SK-N-MC (cell line): ENCODE measurements at regions not wholly inside any gene's neighbourhood (a gene's known extent, or its start where the extent isn't known, plus 50 kb on each side); places are given as distances from the start of the nearest gene placed in this dataset.

Source experiments
- DNase-seq: peaks from one replicate; pipeline ENCODE4 v3.0.0-alpha.2; 2011; ENCODE audit warnings: low read depth, low spot score
- H3K27ac ChIP-seq: fragments of 200-600 bp; sonication (generic); 2 replicates; pipeline ENCODE4 v1.5.1; 2016; ENCODE audit warnings: mixed run types
- H3K36me3 ChIP-seq: fragments of 200-600 bp; sonication (generic); 2 replicates; pipeline ENCODE4 v1.6.1; 2017; ENCODE audit warnings: antibody characterized with exemption, low read length, mixed read lengths; ENCODE audit not compliant: insufficient read depth
- H3K4me3 ChIP-seq: fragments of 200-600 bp; sonication (generic); 2 replicates; pipeline ENCODE4 v1.5.1; 2016
- H3K9ac ChIP-seq: fragments of 200-600 bp; sonication (generic); 2 replicates; pipeline ENCODE4 v1.8.0; 2017; ENCODE audit warnings: mixed run types, mixed read lengths; ENCODE audit not compliant: insufficient read length
- H3K9me3 ChIP-seq: fragments of 200-600 bp; sonication (generic); 2 replicates; pipeline ENCODE4 v1.6.1; 2017; ENCODE audit warnings: low read depth, mild to moderate bottlenecking, antibody characterized with exemption, low read length, moderate library complexity, mixed read lengths
- EZH2 ChIP-seq: fragments of 200-600 bp; sonication (generic); IDR thresholded peaks from one replicate; pipeline ENCODE4 v1.6.1; 2017; ENCODE audit warnings: antibody characterized with exemption
- FOXP2 ChIP-seq: optimal IDR thresholded peaks from 2 replicates; pipeline ENCODE3; 2011; ENCODE audit warnings: mild to moderate bottlenecking, moderate library complexity; ENCODE audit not compliant: insufficient read depth; ENCODE audit errors: extremely low read length, control extremely low read depth
- POLR2AphosphoS5 ChIP-seq: IDR thresholded peaks from 2 replicates; pipeline ENCODE4 v1.6.1; 2012; ENCODE audit warnings: mild to moderate bottlenecking, low read depth, low read length, borderline replicate concordance

DNA sequence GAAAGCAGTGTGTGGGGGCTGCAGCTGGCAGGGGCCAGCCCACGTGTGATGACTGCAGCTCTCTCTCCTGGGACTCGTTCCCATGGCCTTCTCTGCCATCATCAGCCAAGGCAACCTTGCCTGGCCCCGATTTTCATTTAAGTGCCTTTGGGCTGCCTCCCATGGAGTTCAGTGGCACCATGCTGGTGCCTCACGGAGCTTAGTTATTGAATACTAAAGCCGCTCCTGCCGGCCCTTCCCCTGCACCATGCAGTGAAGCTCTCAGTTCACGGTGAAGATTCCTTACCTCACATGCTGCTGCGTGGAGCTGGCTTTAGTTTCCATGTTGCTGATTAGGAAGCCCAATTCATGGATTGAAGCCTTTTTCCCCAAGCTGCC is 141.5 kb upstream of the EEPD1 start:
- Histone ChIP-seq H3K9ac (no peak overlapping the region), H3K27ac (no peak overlapping the region), H3K4me3 (peak overlapping the region; percentile 22; the same call in 1 of the 2 replicates), H3K36me3 (no peaks in the 10 kb centered on the region), H3K9me3 (no peaks in the 10 kb centered on the region)
- no peak for DNase-seq
- TF ChIP-seq POLR2AphosphoS5 = no peak
- TF ChIP-seq EZH2 = no peak
- TF ChIP-seq FOXP2 = no peak

DNA sequence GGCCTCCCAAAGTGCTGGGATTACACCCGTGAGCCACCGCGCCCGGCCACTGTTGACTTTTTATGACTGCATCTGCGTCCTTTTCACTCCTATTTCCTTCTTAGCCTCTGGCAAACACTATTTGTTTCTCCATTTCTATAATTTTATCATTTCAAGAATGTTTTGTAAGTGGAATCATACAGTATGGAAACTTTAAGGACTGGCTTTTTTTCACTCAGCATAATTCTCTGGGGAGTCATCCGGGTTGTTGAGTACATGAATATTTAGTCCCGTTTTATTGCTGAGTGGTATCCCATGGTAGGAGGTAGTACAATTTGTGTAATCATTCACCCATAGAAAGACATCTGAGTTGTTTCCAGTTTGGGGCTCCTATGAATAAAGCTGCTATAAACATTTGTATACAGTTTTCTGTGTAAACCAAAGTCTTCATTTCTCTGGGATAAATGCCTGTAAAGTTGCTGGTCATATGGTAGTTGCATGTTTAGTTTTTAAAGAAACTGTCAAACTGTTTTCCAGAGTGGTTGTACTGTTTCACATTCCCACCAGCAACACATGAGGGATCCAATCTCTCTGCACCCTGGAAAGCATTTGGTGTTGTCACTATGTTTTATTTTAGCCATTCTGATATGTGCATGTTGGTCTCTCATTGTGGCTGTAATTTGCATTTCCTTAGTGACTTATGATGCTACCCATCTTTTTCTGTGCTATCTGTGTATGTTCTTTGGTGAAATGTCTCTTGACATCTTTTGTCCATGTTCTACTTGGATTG is 139.6 kb upstream of the EEPD1 start:
- no peaks in the 10 kb centered on the region for H3K36me3 ChIP-seq
- no peak overlapping the region for H3K4me3 ChIP-seq
- TF ChIP-seq FOXP2 (no peak), EZH2 (no peak), POLR2AphosphoS5 (no peak)
- no peak for DNase-seq
- no peak overlapping the region for H3K9ac ChIP-seq
- no peaks in the 10 kb centered on the region for H3K9me3 ChIP-seq
- no peak overlapping the region for H3K27ac ChIP-seq

DNA sequence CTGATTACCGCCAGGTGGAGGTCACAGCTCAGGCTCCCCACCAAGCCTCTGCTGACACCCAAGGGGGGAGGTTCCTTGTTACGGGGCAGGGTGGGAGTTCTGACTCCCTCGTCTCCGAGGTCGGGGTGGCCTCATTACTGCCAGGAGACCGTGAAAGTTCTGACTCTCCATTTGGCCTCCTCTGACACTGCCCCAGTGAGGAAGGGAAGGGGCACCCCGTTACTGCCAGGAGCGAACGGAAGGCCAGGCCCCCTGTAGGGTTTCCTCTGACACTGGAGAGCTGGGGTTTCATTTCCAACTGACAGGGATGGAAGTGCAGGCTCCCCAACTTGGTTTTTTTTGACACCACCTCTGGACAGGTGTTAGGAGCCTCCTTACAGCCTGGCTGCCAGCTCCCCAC is 138.1 kb upstream of the EEPD1 start:
- Histone ChIP-seq H3K27ac (no peak overlapping the region), H3K4me3 (no peak overlapping the region), H3K36me3 (no peaks in the 10 kb centered on the region), H3K9me3 (no peaks in the 10 kb centered on the region), H3K9ac (no peak overlapping the region)
- no peak for DNase-seq
- TF ChIP-seq EZH2 (no peak), POLR2AphosphoS5 (no peak), FOXP2 (no peak)

DNA sequence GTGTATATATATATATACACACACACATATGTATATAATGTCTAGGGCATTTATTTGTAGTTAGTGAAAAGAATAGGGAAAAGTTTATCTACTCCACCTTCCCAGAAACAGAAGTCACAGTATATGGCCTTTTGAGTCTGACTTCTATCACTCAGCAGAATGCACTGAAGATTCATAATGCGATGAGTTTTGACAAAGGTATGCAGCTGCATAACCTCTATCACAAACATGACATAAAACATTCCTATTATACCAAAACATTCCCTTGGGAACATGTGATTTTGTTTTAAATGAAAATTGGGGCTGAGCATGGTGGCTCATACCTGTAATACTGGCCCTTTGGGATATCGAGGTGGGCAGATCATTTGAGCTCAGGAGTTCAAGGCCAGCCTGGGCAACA is 137.3 kb upstream of the EEPD1 start:
- Histone ChIP-seq H3K9ac (no peak overlapping the region), H3K9me3 (no peaks in the 10 kb centered on the region), H3K36me3 (no peaks in the 10 kb centered on the region), H3K27ac (no peak overlapping the region), H3K4me3 (no peak overlapping the region)
- DNase-seq = no peak
- no peak for TF ChIP-seq EZH2
- TF ChIP-seq POLR2AphosphoS5 = no peak
- TF ChIP-seq FOXP2 = no peak

- no peak for DNase-seq
- no peaks in the 10 kb centered on the region for H3K36me3 ChIP-seq
- H3K9ac ChIP-seq = no peak overlapping the region
- TF ChIP-seq FOXP2 (no peak), POLR2AphosphoS5 (no peak), EZH2 (no peak)
- no peak overlapping the region for H3K4me3 ChIP-seq
- no peak overlapping the region for H3K27ac ChIP-seq
- H3K9me3 ChIP-seq = no peaks in the 10 kb centered on the region
These were observed 136.4 kb upstream of the EEPD1 start for GRCh38 chr7:36016648-36017047.

GRCh38 chr7:36017111-36017510 is 135.9 kb upstream of the EEPD1 start:
- Histone ChIP-seq H3K9ac (no peak overlapping the region), H3K27ac (no peak overlapping the region)

GRCh38 chr7:36018816-36019484 is 134.1 kb upstream of the EEPD1 start:
- Histone ChIP-seq H3K36me3 (no peaks in the 10 kb centered on the region), H3K27ac (no peak overlapping the region), H3K4me3 (no peak overlapping the region), H3K9ac (no peak overlapping the region), H3K9me3 (no peaks in the 10 kb centered on the region)
- no peak for DNase-seq
- TF ChIP-seq EZH2 (no peak), POLR2AphosphoS5 (no peak), FOXP2 (no peak)

More at GRCh38 chr7:36017111-36017510, 135.9 kb upstream of the EEPD1 start:
- Histone ChIP-seq H3K36me3 (no peaks in the 10 kb centered on the region), H3K9me3 (no peaks in the 10 kb centered on the region), H3K4me3 (no peak overlapping the region)
- no peak for TF ChIP-seq POLR2AphosphoS5
- no peak for TF ChIP-seq FOXP2
- TF ChIP-seq EZH2 = no peak
- no peak for DNase-seq

GRCh38 chr7:36019538-36019937 is 133.5 kb upstream of the EEPD1 start:
- Histone ChIP-seq H3K27ac (no peak overlapping the region), H3K4me3 (no peak overlapping the region), H3K9me3 (no peaks in the 10 kb centered on the region), H3K36me3 (no peaks in the 10 kb centered on the region), H3K9ac (no peak overlapping the region)
- TF ChIP-seq FOXP2 = no peak
- TF ChIP-seq EZH2 = no peak
- TF ChIP-seq POLR2AphosphoS5 = no peak
- DNase-seq = no peak

- no peak for TF ChIP-seq FOXP2
- TF ChIP-seq EZH2 = no peak
- no peak for TF ChIP-seq POLR2AphosphoS5
- Histone ChIP-seq H3K4me3 (no peak overlapping the region), H3K27ac (no peak overlapping the region), H3K9ac (no peak overlapping the region), H3K9me3 (no peaks in the 10 kb centered on the region), H3K36me3 (no peaks in the 10 kb centered on the region)
- no peak for DNase-seq
These were observed 133.1 kb upstream of the EEPD1 start for GRCh38 chr7:36019980-36020379.
